HepG2 (cell line): ENCODE measurements at regions not wholly inside any gene's neighbourhood (a gene's known extent, or its start where the extent isn't known, plus 50 kb on each side); places are given as distances from the start of the nearest gene placed in this dataset.

ENCODE experiments used
- ATAC-seq: fragments of 200-7000 bp; cut with Tn5 transposase; 3 replicates; pipeline ENCODE4 v1.9.1; 2020; ENCODE audit warnings: mild to moderate bottlenecking, moderate library complexity
- BruUV-seq: library from RNA; stranded (reverse); fragments of 400-500 nt; replicated peaks from 2 replicates; lab custom pipeline; 2021; lab: Mats Ljungman, UMichigan
- CTCF ChIA-PET: fragments of 300-600 bp; formaldehyde crosslinking; extraction: SDS; loops from one replicate; lab custom pipeline; 2021; ENCODE audit warnings: low total read pairs, inconsistent platforms, low intra/inter-chr PET ratio; lab: Yijun Ruan, JAX
- POLR2A ChIA-PET: fragments of 350-600 bp; sonication (Branson Sonifier 250); formaldehyde crosslinking; loops from one replicate; lab custom pipeline; 2020; ENCODE audit warnings: antibody characterized with exemption, inconsistent platforms; lab: Yijun Ruan, JAX
- DNase-seq: peaks from one replicate; pipeline ENCODE4 v3.0.0-alpha.2; 2015; ENCODE audit warnings: low spot score
- FAIRE-seq: peaks from 3 replicates; lab custom pipeline; 2011; peaks lifted over from hg19 to GRCh38; lab: Jason Lieb, UNC
- H2AFZ ChIP-seq: one replicate; pipeline ENCODE4 v1.6.1; 2011; ENCODE audit warnings: low read length, inconsistent platforms
- H3K27ac ChIP-seq: fragments of 300-600 bp; 3 replicates; pipeline ENCODE4 v1.8.0; 2011; ENCODE audit warnings: mixed run types, mild to moderate bottlenecking, mixed read lengths, low read length, inconsistent platforms; ENCODE audit not compliant: insufficient read depth; ENCODE audit errors: extremely low read length
- H3K27me3 ChIP-seq, 2 experiments: fragments of 200-600 bp in 1 of 2; 2 replicates in 1 of 2; 3 replicates in 1 of 2; pipeline versions ENCODE4 v1.6.0 to v1.8.0; 2011; ENCODE audit warnings: low read length in 2 of 2, mild to moderate bottlenecking in 2 of 2, moderate library complexity in 2 of 2, inconsistent platforms in 1 of 2; ENCODE audit not compliant: insufficient read depth in 2 of 2, control insufficient read depth in 1 of 2
- H3K36me3 ChIP-seq, 2 experiments: fragments of 200-600 bp in 1 of 2; replicated peaks in 1 of 2; 2 replicates in 1 of 2; 3 replicates in 1 of 2; pipeline versions ENCODE4 v1.5.1 to v1.8.0; 2011; ENCODE audit warnings: low read length in 2 of 2, inconsistent platforms in 1 of 2; ENCODE audit not compliant: insufficient read depth in 2 of 2, control insufficient read depth in 1 of 2
- H3K4me1 ChIP-seq: 2 replicates; pipeline ENCODE4 v1.5.1; 2012; ENCODE audit warnings: low read length, inconsistent platforms; ENCODE audit not compliant: insufficient read depth
- H3K4me2 ChIP-seq: 2 replicates; pipeline ENCODE4 v1.6.0; 2011; ENCODE audit warnings: low read depth, low read length, inconsistent platforms
- H3K4me3 ChIP-seq, 3 experiments: fragments of 200-600 bp in 1 of 3; sonication (generic), shearing (Covaris generic) in 1 of 3; replicated peaks in 1 of 3; 2 replicates each; pipeline ENCODE4 v1.5.1; 2011 to 2016; ENCODE audit warnings: low read length in 3 of 3, inconsistent platforms in 2 of 3, low read depth in 2 of 3, mild to moderate bottlenecking in 2 of 3, control low read depth in 1 of 3, mixed read lengths in 1 of 3; ENCODE audit not compliant: insufficient read depth in 1 of 3
- H3K79me2 ChIP-seq: one replicate; pipeline ENCODE4 v1.6.1; 2011; ENCODE audit warnings: low read length, inconsistent platforms; ENCODE audit not compliant: insufficient read depth
- H3K9ac ChIP-seq: 2 replicates; pipeline ENCODE4 v1.6.0; 2011; ENCODE audit warnings: mild to moderate bottlenecking, low read depth, low read length, inconsistent platforms; ENCODE audit not compliant: insufficient read depth
- H3K9me3 ChIP-seq: 2 replicates; pipeline ENCODE4 v1.5.1; 2012; ENCODE audit warnings: mild to moderate bottlenecking, low read length
- H4K20me1 ChIP-seq: 2 replicates; pipeline ENCODE4 v1.6.0; 2011; ENCODE audit warnings: inconsistent platforms, mild to moderate bottlenecking, low read length, moderate library complexity; ENCODE audit not compliant: insufficient read depth
- E2F1 ChIP-seq: sonication (generic); formaldehyde crosslinking; IDR thresholded peaks from 2 replicates; pipeline ENCODE4 v1.5.0; 2020; ENCODE audit warnings: missing genetic modification reagents
- SRSF1 ChIP-seq: fragments of 200-400 bp; formaldehyde crosslinking; optimal IDR thresholded peaks from 2 replicates; pipeline ENCODE3; 2017; ENCODE audit warnings: mild to moderate bottlenecking, low read depth, low read length, moderate library complexity
- TFDP1 ChIP-seq: IDR thresholded peaks from 2 replicates; pipeline ENCODE4 v1.6.1; 2016; ENCODE audit warnings: missing compliant biosample characterization, missing genetic modification reagents, borderline replicate concordance
- ZNF580 ChIP-seq: IDR thresholded peaks from 2 replicates; pipeline ENCODE4 v1.6.1; 2016; ENCODE audit warnings: low read depth, borderline replicate concordance
- WGBS: methylation state at CpG from one replicate; pipeline ENCODE4 v1.1.6; 2017; ENCODE audit warnings: low lambda C conversion rate; 5-methylcytosine and 5-hydroxymethylcytosine counted together
- in situ Hi-C: cut with HindIII; loops from 2 replicates; pipeline ENCODE4 v1.10.0; 2017; ENCODE audit warnings: low pct_unique_long_range_greater_than_20kb; ENCODE audit not compliant: extremely low pct_ligation_motif_present
- intact Hi-C: fragments of 100-400 bp; cut with micrococcal nuclease; formaldehyde crosslinking; loops from one replicate; pipeline ENCODE4 v1.10.0; 2022; ENCODE audit not compliant: unreplicated experiment

GRCh38 chr19:29297381-29297780 lies 84.4 kb upstream of the UQCRFS1 start:
- no peaks in the 10 kb centered on the region for H3K79me2 ChIP-seq

GRCh38 chr19:29299416-29300380 lies 86.7 kb upstream of the UQCRFS1 start:
- DNase-seq = no peak
- 0% methylated on average over 3 of the region's 15 CpGs for WGBS
- H3K79me2 ChIP-seq = no peaks in the 10 kb centered on the region
- in situ Hi-C loops (no loop called here), intact Hi-C loops (no loop called here)
- no peaks in the 10 kb centered on the region for H3K4me1 ChIP-seq
- no peaks in the 10 kb centered on the region for H3K36me3 ChIP-seq
- H3K9me3 ChIP-seq = no peaks in the 10 kb centered on the region
- no peak overlapping the region for H3K4me2 ChIP-seq
- no TSS peak for BruUV-seq
- H4K20me1 ChIP-seq = no peaks in the 10 kb centered on the region
- no peak overlapping the region for H2AFZ ChIP-seq
- no peak for TF ChIP-seq E2F1 (CRISPR knock-in tag)
- no peak for TF ChIP-seq TFDP1 (CRISPR knock-in tag)
- TF ChIP-seq, all 625 proteins: peak for 0
- ChIA-PET CTCF (no interaction called here), POLR2A (no interaction called here)
- no peak for ATAC-seq
- H3K27ac ChIP-seq = no peak overlapping the region
- no peak overlapping the region for H3K9ac ChIP-seq
- no peaks in the 10 kb centered on the region; a peak in 1 of 5 replicates for H3K27me3 ChIP-seq
- FAIRE-seq = no peak
- H3K4me3 ChIP-seq = no peak overlapping the region

More at GRCh38 chr19:29297381-29297780, 84.4 kb upstream of the UQCRFS1 start:
- Histone ChIP-seq H3K27ac (no peak overlapping the region), H3K27me3 (no peaks in the 10 kb centered on the region; a peak in 2 of 5 replicates)
- no peak for TF ChIP-seq SRSF1
- TF ChIP-seq ZNF580 = no peak
- TF ChIP-seq, all 625 proteins: peak for 0
- Histone ChIP-seq H3K4me3 (no peak overlapping the region), H3K9ac (no peak overlapping the region), H4K20me1 (no peaks in the 10 kb centered on the region), H3K36me3 (no peaks in the 10 kb centered on the region), H3K9me3 (no peaks in the 10 kb centered on the region), H3K4me1 (no peaks in the 10 kb centered on the region), H3K4me2 (no peak overlapping the region), H2AFZ (no peak overlapping the region)
- no peak for DNase-seq
- no peak for ATAC-seq
- no TSS peak for BruUV-seq
- intact Hi-C loops = no loop called here
- 21% methylated on average over 6 of the region's 6 CpGs for WGBS
- POLR2A ChIA-PET = no interaction called here
- CTCF ChIA-PET = no interaction called here
- no peak for FAIRE-seq
- in situ Hi-C loops = no loop called here
